22Rv1 (cell line): ENCODE measurements at regions not wholly inside any gene's neighbourhood (a gene's known extent, or its start where the extent isn't known, plus 50 kb on each side); places are given as distances from the start of the nearest gene placed in this dataset.

Experiments used
- H3K27ac ChIP-seq: fragments of 450-650 bp; 2 replicates; pipeline ENCODE4 v1.5.1; 2017
- CTCF ChIP-seq: fragments of 450-650 bp; IDR thresholded peaks from 2 replicates; pipeline ENCODE4 v1.5.1; 2017; ENCODE audit warnings: mild to moderate bottlenecking
- ZFX ChIP-seq: fragments of 450-650 bp; IDR thresholded peaks from 2 replicates; pipeline ENCODE4 v1.6.1; 2017; ENCODE audit warnings: antibody characterized with exemption, borderline replicate concordance

GRCh38 chr2:10520154-10520553, 72.0 kb upstream of the ODC1 start:
- TF ChIP-seq ZFX, result no peak
- TF ChIP-seq CTCF, result peak; percentile 34
- H3K27ac ChIP-seq, result no peak overlapping the region

- TF ChIP-seq ZFX (no peak), CTCF (no peak)
- no peak overlapping the region for H3K27ac ChIP-seq
Observed at GRCh38 chr2:10519394-10519740, 71.2 kb upstream of the ODC1 start.

GRCh38 chr2:10518470-10519393, 70.6 kb upstream of the ODC1 start:
- TF ChIP-seq ZFX, result no peak
- no peak for TF ChIP-seq CTCF
- no peak overlapping the region for H3K27ac ChIP-seq

DNA sequence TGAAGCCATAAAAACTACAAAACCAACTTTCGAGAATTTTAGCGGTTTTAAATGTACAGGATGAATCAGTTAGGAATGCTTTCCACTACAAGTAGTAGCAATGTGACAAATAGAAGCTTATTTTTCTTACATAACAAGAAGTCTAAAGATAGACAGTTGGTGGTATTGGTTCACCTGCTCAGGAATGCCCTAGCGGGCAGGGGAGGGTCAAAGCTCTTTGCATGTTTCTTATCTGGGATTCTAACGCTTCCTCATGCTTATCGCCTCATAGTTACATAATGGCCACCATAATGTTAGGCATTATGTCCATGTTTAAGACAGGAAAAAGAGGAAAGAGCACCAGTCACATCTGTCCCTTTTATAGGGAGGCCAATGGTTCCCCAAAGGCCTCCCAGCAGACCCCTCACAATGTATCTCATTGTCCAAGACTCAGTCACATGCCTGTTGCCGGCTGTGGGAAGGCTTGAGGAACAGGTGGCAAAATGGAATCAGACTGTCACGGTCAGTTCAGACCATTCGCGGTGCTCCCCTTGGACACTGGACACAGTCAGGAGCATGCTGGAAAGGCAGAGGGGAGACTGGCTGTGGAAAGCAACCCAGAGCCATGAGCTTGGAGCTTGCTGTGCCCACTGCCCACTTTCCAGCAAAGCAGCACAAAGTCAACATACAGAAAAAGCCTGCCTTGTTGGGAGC, 69.4 kb upstream of the ODC1 start:
- no peak overlapping the region for H3K27ac ChIP-seq
- TF ChIP-seq CTCF (no peak), ZFX (no peak)

DNA sequence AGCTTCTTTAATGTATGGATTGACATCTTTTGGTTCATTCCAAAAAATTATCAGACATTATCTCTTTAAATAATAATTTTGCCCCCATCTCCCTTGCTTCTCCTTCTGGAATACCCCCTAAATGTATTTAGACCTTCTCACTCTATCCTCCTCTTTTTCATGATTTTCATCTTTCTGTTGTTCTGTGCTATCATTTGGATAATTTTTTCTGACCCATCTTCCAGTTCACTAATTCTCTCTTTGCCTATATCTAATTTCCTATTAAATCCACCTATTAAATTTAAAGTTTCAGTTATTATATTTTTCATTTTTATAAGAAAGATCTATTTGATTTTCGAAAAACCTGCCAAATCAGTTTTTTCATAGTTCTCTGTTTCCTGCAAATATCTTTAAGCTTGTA, 67.8 kb upstream of the ODC1 start:
- TF ChIP-seq ZFX (no peak), CTCF (no peak)
- no peak overlapping the region for H3K27ac ChIP-seq

- TF ChIP-seq CTCF, result no peak
- TF ChIP-seq ZFX, result no peak
- no peak overlapping the region for H3K27ac ChIP-seq
Observed at GRCh38 chr2:10514743-10515142, 66.6 kb upstream of the ODC1 start.

- TF ChIP-seq CTCF (no peak), ZFX (no peak)
- no peak overlapping the region for H3K27ac ChIP-seq
Observed at GRCh38 chr2:10514273-10514672, 66.1 kb upstream of the ODC1 start.
